ENCODE measurements at regions not wholly inside any gene's neighbourhood (a gene's known extent, or its start where the extent isn't known, plus 50 kb on each side); places are given as distances from the start of the nearest gene placed in this dataset.

GRCh38 chr5:56508249-56508648 is 275.1 kb upstream of the ANKRD55 start:
- DNase-seq, result no peak

DNA sequence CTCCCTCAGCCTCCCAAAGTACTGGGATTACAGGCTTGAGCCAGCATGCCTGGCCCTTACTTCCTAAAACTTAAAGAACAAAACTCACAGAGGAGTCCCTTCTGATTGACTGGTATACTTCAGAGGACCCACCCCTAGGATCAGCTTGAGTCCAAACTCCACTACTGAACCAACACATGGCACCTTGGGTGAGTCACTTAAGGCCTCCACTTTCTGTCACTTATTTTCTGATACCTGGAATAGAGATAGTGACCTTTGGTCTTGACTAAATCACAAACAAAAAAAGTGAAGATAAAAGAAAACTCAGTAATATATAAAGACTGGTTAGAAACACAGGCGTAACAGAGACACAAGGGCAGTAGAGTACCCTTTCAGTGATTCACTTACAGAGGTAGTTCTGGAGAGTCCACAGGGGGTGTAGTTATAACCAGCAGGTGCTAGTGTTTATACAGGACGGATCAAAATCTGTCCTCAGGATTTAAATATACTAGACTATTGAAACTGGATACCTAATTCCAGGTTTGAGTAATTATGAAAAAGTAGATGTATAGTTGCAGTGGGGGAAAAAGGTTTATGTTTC is 274.3 kb upstream of the ANKRD55 start:
- no peak for DNase-seq

GRCh38 chr5:56506211-56506965 is 273.3 kb upstream of the ANKRD55 start:
- no peak for DNase-seq

DNA sequence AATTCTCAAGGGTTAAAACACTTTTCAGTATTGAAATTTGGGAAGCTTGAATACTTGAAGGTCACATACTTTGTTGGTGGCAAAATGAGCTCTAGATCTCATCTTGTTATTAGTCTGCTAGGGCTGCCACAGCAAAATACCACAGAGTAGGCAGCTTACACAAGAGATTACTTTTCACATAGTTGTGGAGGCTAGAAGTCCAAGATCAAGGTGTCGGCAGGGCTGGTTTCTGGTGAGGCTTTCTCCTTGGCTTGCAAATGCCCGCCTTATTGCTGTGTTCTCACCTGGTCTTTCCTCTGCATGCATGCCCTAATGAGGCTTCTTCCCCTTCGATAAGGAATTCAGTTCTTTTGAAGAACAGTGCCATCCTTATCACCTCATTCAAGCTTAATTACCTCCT is 270.8 kb upstream of the ANKRD55 start:
- DNase-seq, result no peak

DNA sequence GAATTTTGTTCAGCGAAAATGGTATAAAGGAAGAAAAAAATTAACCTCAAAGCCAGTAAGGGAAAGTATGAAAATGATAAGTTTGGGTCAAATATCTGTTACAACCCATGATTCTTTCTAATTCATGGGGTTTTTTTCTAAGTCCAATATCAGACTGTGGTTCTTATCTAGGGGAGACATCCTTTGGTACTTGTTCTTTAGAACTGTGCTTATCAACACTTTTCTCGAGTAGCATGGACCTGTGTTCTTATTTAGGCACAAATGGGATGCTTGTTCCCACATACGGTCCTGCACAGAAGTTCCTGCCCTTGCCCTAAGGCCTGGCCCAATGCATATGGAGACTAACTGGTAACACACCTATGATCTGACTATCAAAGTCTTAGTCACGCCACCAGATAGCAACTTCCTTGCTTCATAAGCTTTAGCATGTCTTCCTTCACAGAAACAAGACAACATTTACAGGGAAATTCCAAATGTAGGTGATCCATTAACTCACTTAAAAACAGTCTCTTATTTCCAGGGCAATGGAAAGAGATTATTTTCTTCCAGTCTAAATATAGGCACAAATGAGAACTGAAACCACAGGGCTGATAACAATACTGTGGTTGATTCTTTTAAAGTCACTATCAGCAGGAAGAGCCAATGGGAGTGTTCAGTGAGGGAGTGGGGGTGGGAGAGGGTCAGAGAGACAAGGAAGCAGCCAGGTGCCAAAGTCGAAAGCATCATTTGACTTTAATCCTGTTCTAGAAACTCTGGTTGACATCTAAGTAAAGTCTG is 268.8 kb upstream of the ANKRD55 start:
- no peak for DNase-seq

- no peak for DNase-seq
Measured at GRCh38 chr5:56499901-56500300, 266.8 kb upstream of the ANKRD55 start.

DNA sequence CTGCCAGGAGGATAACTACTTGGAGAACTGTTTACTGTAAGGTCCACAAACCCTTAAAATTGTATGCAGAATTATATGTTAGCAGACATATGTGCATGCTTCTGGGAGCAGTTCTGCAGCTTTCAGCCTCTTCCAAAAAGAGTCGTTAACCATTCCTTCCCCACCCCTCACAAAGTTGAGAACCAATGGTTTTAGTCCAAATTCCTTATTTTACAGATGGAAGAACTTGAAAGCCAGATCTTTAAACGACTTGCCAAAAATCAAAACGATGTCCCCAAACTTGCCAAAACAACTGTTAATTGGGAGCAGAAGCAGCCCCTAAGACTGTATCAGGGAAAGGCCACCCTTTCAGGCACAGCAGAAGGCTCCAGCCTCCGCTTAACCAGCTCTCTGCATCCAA is 266.4 kb upstream of the ANKRD55 start:
- DNase-seq, result no peak

- no peak for DNase-seq
Measured at GRCh38 chr5:56498759-56499395, 265.7 kb upstream of the ANKRD55 start.

- DNase-seq, result no peak
Measured at GRCh38 chr5:56496581-56497063, 263.5 kb upstream of the ANKRD55 start.

- no peak for DNase-seq
Measured at GRCh38 chr5:56494300-56494731, 261.2 kb upstream of the ANKRD55 start.

- DNase-seq, result no peak
Measured at GRCh38 chr5:56493766-56494165, 260.6 kb upstream of the ANKRD55 start.

DNA sequence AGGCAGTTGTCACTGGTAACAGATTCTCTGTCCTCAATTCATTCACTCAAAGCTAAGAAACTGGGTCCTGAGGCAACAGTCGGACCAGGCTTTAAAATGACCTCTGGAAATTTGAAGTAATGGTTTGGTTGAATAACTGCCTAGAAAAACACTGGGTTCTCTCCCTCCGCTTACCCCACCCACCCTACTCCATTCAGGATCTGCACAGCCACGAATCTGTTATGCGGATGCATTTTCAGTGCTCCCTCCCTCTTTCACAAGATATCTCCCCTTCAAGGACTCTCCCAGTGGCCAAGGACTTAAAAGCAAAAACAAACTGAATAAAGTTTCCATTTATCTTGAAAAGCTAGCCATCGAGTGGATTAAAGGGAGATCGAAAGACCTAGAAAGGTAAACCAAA is 260.2 kb upstream of the ANKRD55 start:
- no peak for DNase-seq

DNA sequence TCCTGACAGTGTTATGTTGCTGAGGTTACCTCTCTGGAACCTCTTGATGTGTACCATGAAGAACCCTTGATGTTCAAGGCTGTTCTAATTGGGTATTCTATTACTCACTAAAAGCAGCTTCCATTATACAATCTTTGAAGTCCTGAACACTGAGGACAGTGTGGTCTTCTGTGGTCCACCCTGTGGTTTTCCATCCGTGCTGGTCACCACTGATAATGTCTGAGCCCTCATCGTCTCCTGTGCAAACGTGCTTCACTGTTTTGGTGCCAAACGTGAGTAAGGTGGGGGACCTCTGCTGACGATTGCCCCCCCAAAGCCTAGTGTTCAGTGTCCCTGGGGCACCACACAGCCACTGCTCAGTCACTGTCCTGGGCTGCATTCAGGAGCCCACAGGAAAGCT is 259.7 kb upstream of the ANKRD55 start:
- no peak for DNase-seq

GRCh38 chr5:56490971-56491468 is 257.9 kb upstream of the ANKRD55 start:
- peak; percentile 39 for DNase-seq

DNA sequence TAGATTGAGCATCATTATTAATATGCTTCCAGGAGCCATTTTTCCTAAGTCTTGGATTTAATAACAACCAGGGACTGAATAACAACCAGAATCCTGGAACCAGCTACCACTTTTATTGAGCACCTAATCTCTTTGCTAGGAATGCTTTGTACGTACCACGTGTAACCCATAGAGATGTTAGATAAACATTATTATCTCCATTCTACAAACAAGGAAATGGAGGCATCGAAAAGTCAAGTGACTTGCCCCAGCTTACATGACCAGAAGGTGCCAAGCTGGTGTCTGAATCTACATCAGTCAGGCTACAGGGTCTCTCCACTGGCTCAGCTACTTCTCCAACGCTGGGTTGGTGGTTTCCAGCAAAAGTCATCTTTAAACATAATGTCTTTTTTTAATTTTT is 256.1 kb upstream of the ANKRD55 start:
- DNase-seq, result no peak

- no peak for DNase-seq
Measured at GRCh38 chr5:56487528-56488115, 254.5 kb upstream of the ANKRD55 start.

GRCh38 chr5:56482363-56482762 is 249.2 kb upstream of the ANKRD55 start:
- no peak for DNase-seq

GRCh38 chr5:56481428-56482357 is 248.6 kb upstream of the ANKRD55 start:
- DNase-seq, result peak; percentile 49

- peak; percentile 61 for DNase-seq
Measured at GRCh38 chr5:56480705-56481427, 247.7 kb upstream of the ANKRD55 start.

- peak; percentile 44 for DNase-seq
Measured at GRCh38 chr5:56480078-56480704, 247.1 kb upstream of the ANKRD55 start.
